Left ventricle myocardium superior (tissue), 1 donor: ENCODE measurements at regions not wholly inside any gene's neighbourhood (a gene's known extent, or its start where the extent isn't known, plus 50 kb on each side); places are given as distances from the start of the nearest gene placed in this dataset.

Experiments used
- ATAC-seq: fragments of 200-7000 bp; cut with Tn5 transposase; one replicate; pipeline ENCODE4 v1.9.1; 2020; ENCODE audit warnings: mild to moderate bottlenecking, moderate library complexity
- DNase-seq: peaks from one replicate; pipeline ENCODE4 v3.0.0-alpha.2; 2020
- intact Hi-C: fragments of 100-400 bp; cut with micrococcal nuclease; formaldehyde crosslinking; loops from one replicate; pipeline ENCODE4 v1.11.0; 2022
- donor health status: DM: no; HTN: yes; CAD: no; lungs with severe emphysema.

GRCh38 chr3:106717178-106717780 is 660.0 kb upstream of the CCDC54 start:
- intact Hi-C loops: no loop called here
- ATAC-seq: no peak
- DNase-seq: no peak

- intact Hi-C loops: no loop called here
- no peak for ATAC-seq
- DNase-seq: no peak
These were observed 658.2 kb upstream of the CCDC54 start for GRCh38 chr3:106719077-106719476.

GRCh38 chr3:106719583-106719982 is 657.7 kb upstream of the CCDC54 start:
- DNase-seq: no peak
- no peak for ATAC-seq

GRCh38 chr3:106720510-106720909 is 656.7 kb upstream of the CCDC54 start:
- intact Hi-C loops: no loop called here
- ATAC-seq (no peak), DNase-seq (no peak)

More at GRCh38 chr3:106719583-106719982, 657.7 kb upstream of the CCDC54 start:
- intact Hi-C loops: no loop called here

GRCh38 chr3:106725566-106725965 is 651.7 kb upstream of the CCDC54 start:
- no peak for ATAC-seq
- DNase-seq: no peak
- intact Hi-C loops: no loop called here

- peak; percentile 60 for ATAC-seq
- intact Hi-C loops: no loop called here
- DNase-seq: no peak
These were observed 648.7 kb upstream of the CCDC54 start for GRCh38 chr3:106728315-106729098.

- DNase-seq: no peak
- intact Hi-C loops: no loop called here
- ATAC-seq: no peak
These were observed 647.8 kb upstream of the CCDC54 start for GRCh38 chr3:106729481-106729880.

- ATAC-seq (no peak), DNase-seq (no peak)
These were observed 646.0 kb upstream of the CCDC54 start for GRCh38 chr3:106731230-106731629.

GRCh38 chr3:106734712-106735111 is 642.5 kb upstream of the CCDC54 start:
- DNase-seq (no peak), ATAC-seq (no peak)
- intact Hi-C loops: no loop called here

More at GRCh38 chr3:106731230-106731629, 646.0 kb upstream of the CCDC54 start:
- intact Hi-C loops: no loop called here

- no peak for DNase-seq
- ATAC-seq: no peak
- intact Hi-C loops: no loop called here
These were observed 640.0 kb upstream of the CCDC54 start for GRCh38 chr3:106737265-106737664.

- no peak for ATAC-seq
- no peak for DNase-seq
- intact Hi-C loops: no loop called here
These were observed 637.1 kb upstream of the CCDC54 start for GRCh38 chr3:106740116-106740515.

- no peak for DNase-seq
- intact Hi-C loops: no loop called here
- peak; percentile 88 for ATAC-seq
These were observed 631.7 kb upstream of the CCDC54 start for GRCh38 chr3:106745344-106746168.

- intact Hi-C loops: no loop called here
- ATAC-seq: no peak
- no peak for DNase-seq
These were observed 631.0 kb upstream of the CCDC54 start for GRCh38 chr3:106746286-106746685.

- intact Hi-C loops: no loop called here
- DNase-seq: no peak
- no peak for ATAC-seq
These were observed 628.6 kb upstream of the CCDC54 start for GRCh38 chr3:106748472-106749262.

- no peak for ATAC-seq
These were observed 627.1 kb upstream of the CCDC54 start for GRCh38 chr3:106750092-106750491.

GRCh38 chr3:106755336-106755735 is 621.9 kb upstream of the CCDC54 start:
- intact Hi-C loops: no loop called here
- no peak for ATAC-seq
- DNase-seq: no peak

More at GRCh38 chr3:106750092-106750491, 627.1 kb upstream of the CCDC54 start:
- no peak for DNase-seq
- intact Hi-C loops: no loop called here

- DNase-seq (no peak), ATAC-seq (no peak)
- intact Hi-C loops: no loop called here
These were observed 620.3 kb upstream of the CCDC54 start for GRCh38 chr3:106756901-106757300.

GRCh38 chr3:106758459-106758858 is 618.8 kb upstream of the CCDC54 start:
- ATAC-seq: no peak
- intact Hi-C loops: no loop called here
- DNase-seq: no peak

GRCh38 chr3:106759731-106760130 is 617.5 kb upstream of the CCDC54 start:
- ATAC-seq (no peak), DNase-seq (no peak)
- intact Hi-C loops: no loop called here
